Liver (tissue), 8 donors: ENCODE measurements at regions not wholly inside any gene's neighbourhood (a gene's known extent, or its start where the extent isn't known, plus 50 kb on each side); places are given as distances from the start of the nearest gene placed in this dataset.

Experiments
- DNase-seq: peaks from one replicate; pipeline ENCODE4 v3.0.0-alpha.2; 2017; ENCODE audit warnings: low spot score
- H3K27ac ChIP-seq, 2 donors: one replicate each; pipeline ENCODE4 v1.7.0; 2013; ENCODE audit warnings: inconsistent platforms in 2 of 2, low read length in 2 of 2, control low read depth in 1 of 2, low read depth in 1 of 2, mild to moderate bottlenecking in 1 of 2
- H3K27me3 ChIP-seq, 4 donors: one replicate each; pipeline versions ENCODE4 v1.6.1 to v1.7.0; 2013; ENCODE audit warnings: low read length in 3 of 4, inconsistent platforms in 1 of 4, mild to moderate bottlenecking in 1 of 4, moderate library complexity in 1 of 4; ENCODE audit not compliant: control insufficient read depth in 4 of 4, insufficient read depth in 4 of 4
- H3K36me3 ChIP-seq, 4 donors: one replicate each; pipeline versions ENCODE4 v1.6.1 to v1.7.0; 2013; ENCODE audit warnings: low read length in 3 of 4, mild to moderate bottlenecking in 3 of 4, low read depth in 1 of 4, moderate library complexity in 1 of 4; ENCODE audit not compliant: control insufficient read depth in 4 of 4, insufficient read depth in 3 of 4
- H3K4me1 ChIP-seq, 4 donors: one replicate each; pipeline versions ENCODE4 v1.6.1 to v1.7.0; 2013; ENCODE audit warnings: low read length in 3 of 4, mild to moderate bottlenecking in 3 of 4, moderate library complexity in 1 of 4; ENCODE audit not compliant: control insufficient read depth in 4 of 4, insufficient read depth in 4 of 4
- H3K4me3 ChIP-seq, 3 donors: one replicate each; pipeline versions ENCODE4 v1.6.1 to v1.7.0; 2013; ENCODE audit warnings: low read length in 3 of 3, control low read depth in 1 of 3, low read depth in 1 of 3, mild to moderate bottlenecking in 1 of 3
- H3K9ac ChIP-seq, 2 donors: one replicate each; pipeline ENCODE4 v1.7.0; 2013; ENCODE audit warnings: low read length in 2 of 2, mild to moderate bottlenecking in 2 of 2, moderate library complexity in 2 of 2, control low read depth in 1 of 2, low read depth in 1 of 2
- H3K9me3 ChIP-seq, 4 donors: one replicate each; pipeline versions ENCODE4 v1.6.1 to v1.7.0; 2013; ENCODE audit warnings: low read length in 3 of 4; ENCODE audit not compliant: control insufficient read depth in 4 of 4
- EGR1 ChIP-seq, 2 donors: IDR thresholded peaks; 2 replicates each; pipeline ENCODE4 v1.6.1; 2016 to 2018; ENCODE audit warnings: antibody characterized with exemption in 2 of 2, low read depth in 2 of 2
- FOXA1 ChIP-seq: IDR thresholded peaks from 2 replicates; pipeline ENCODE4 v1.6.1; 2016; ENCODE audit warnings: antibody characterized with exemption
- FOXA2 ChIP-seq: IDR thresholded peaks from 2 replicates; pipeline ENCODE4 v1.6.1; 2016; ENCODE audit warnings: antibody characterized with exemption
- GABPA ChIP-seq, 2 donors: IDR thresholded peaks in 1 of 2; conservative IDR thresholded peaks in 1 of 2; 2 replicates each; pipeline ENCODE4 v1.6.1; 2016; ENCODE audit warnings: antibody characterized with exemption in 2 of 2, mild to moderate bottlenecking in 1 of 2, moderate library complexity in 1 of 2
- HNF4A ChIP-seq, 2 donors: conservative IDR thresholded peaks; 2 replicates each; pipeline ENCODE4 v1.6.1; 2016; ENCODE audit warnings: antibody characterized with exemption in 2 of 2, mild to moderate bottlenecking in 2 of 2
- HNF4G ChIP-seq: IDR thresholded peaks from 2 replicates; pipeline ENCODE4 v1.6.1; 2016; ENCODE audit warnings: antibody characterized with exemption
- JUND ChIP-seq, 2 donors: IDR thresholded peaks; 2 replicates each; pipeline ENCODE4 v1.6.1; 2016; ENCODE audit warnings: antibody characterized with exemption in 2 of 2
- NR2F2 ChIP-seq: IDR thresholded peaks from 2 replicates; pipeline ENCODE4 v1.6.1; 2016; ENCODE audit warnings: antibody characterized with exemption
- RAD21 ChIP-seq, 2 donors: IDR thresholded peaks; 2 replicates each; pipeline ENCODE4 v1.6.1; 2016; ENCODE audit warnings: antibody characterized with exemption in 2 of 2, mild to moderate bottlenecking in 2 of 2
- RXRA ChIP-seq, 2 donors: IDR thresholded peaks; 2 replicates each; pipeline ENCODE4 v1.6.1; 2017 to 2018; ENCODE audit warnings: antibody characterized with exemption in 2 of 2, mild to moderate bottlenecking in 1 of 2
- SP1 ChIP-seq: IDR thresholded peaks from 2 replicates; pipeline ENCODE4 v1.6.1; 2018; ENCODE audit warnings: antibody characterized with exemption, mild to moderate bottlenecking
- TAF1 ChIP-seq: conservative IDR thresholded peaks from 2 replicates; pipeline ENCODE4 v1.6.1; 2016; ENCODE audit warnings: antibody characterized with exemption, mild to moderate bottlenecking
- YY1 ChIP-seq: IDR thresholded peaks from 2 replicates; pipeline ENCODE4 v1.6.1; 2016; ENCODE audit warnings: antibody characterized with exemption, mild to moderate bottlenecking
- WGBS: extraction: QIAGEN DNeasy Blood & Tissue Kit; methylation state at CpG from one replicate; pipeline ENCODE4 v1.1.7; 2013; 5-methylcytosine and 5-hydroxymethylcytosine counted together
- TF ChIP-seq, protein P1 (sequence below): IDR thresholded peaks from 2 replicates; pipeline ENCODE4 v1.6.1; 2016; ENCODE audit warnings: antibody characterized with exemption
- TF ChIP-seq, protein P2 (sequence below): IDR thresholded peaks from 2 replicates; pipeline ENCODE4 v1.6.1; 2016; ENCODE audit warnings: antibody characterized with exemption, mild to moderate bottlenecking
- TF ChIP-seq, protein P3 (sequence below): IDR thresholded peaks from 2 replicates; pipeline ENCODE4 v1.6.1; 2016; ENCODE audit warnings: antibody characterized with exemption
- TF ChIP-seq, protein P4 (sequence below): fragments of 150-350 bp; IDR thresholded peaks from 2 replicates; pipeline ENCODE4 v1.5.1; 2017; ENCODE audit warnings: improper control_type of control experiment, low read depth, low read length; ENCODE audit not compliant: missing input control
- TF ChIP-seq, protein P5 (sequence below): IDR thresholded peaks from 2 replicates; pipeline ENCODE4 v1.6.1; 2016; ENCODE audit warnings: antibody characterized with exemption
- donor health status: healthy.
- donor health status: healthy.
- donor health status: healthy.
- donor health status: healthy.
- donor health status: healthy.

DNA sequence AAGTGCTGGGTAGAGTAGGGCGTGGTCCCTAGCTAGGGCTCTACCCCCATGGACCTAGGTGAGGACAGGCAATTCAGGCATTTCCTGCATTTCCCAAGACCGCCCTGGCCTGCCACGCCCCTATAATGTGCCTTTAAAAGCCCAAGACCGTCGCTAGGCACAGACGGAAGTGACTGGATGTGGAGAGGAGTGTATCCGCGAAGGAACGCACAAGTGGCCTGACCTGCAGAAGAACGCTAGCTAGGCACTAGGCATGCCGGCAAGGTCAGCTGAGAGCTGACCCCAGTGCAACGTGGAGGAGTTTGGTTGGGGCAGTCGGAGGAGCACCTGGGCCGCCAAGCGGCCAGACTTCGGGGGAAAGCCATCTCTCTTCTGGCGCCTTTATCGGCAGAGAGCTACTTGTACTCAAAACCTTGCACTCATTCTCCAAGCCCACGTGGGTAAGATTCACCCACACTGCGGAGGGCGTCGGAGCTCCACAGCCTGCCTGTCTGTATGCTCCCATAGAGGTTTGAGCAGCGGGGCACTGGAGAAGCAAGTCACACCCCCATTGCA, 370.0 kb downstream of the FGF9 start:
- H3K9me3 ChIP-seq = no peaks in the 10 kb centered on the region
- peaks cover 0 to 3% (median 1%) of the 10 kb centered on the region in 4 donors for H3K27me3 ChIP-seq
- no peak overlapping the region for H3K4me3 ChIP-seq
- DNase-seq = no peak
- 72% methylated on average over 23 of the region's 23 CpGs for WGBS
- H3K9ac ChIP-seq = no peak overlapping the region
- no peak overlapping the region for H3K27ac ChIP-seq
- no peaks in the 10 kb centered on the region for H3K4me1 ChIP-seq
- no peak for TF ChIP-seq YY1
- TF ChIP-seq, protein P1, sequence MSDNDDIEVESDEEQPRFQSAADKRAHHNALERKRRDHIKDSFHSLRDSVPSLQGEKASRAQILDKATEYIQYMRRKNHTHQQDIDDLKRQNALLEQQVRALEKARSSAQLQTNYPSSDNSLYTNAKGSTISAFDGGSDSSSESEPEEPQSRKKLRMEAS = no peak
- no peak for TF ChIP-seq TAF1
- TF ChIP-seq RAD21 (IDR thresholded peaks at IDR 0.05) = no peak
- TF ChIP-seq HNF4A (conservative IDR thresholded peaks at IDR 0.05) = no peak
- no peak for TF ChIP-seq SP1
- TF ChIP-seq EGR1 (IDR thresholded peaks at IDR 0.05; ENCODE audit: low read depth in 2 of 2) = no peak
- TF ChIP-seq, protein P2, sequence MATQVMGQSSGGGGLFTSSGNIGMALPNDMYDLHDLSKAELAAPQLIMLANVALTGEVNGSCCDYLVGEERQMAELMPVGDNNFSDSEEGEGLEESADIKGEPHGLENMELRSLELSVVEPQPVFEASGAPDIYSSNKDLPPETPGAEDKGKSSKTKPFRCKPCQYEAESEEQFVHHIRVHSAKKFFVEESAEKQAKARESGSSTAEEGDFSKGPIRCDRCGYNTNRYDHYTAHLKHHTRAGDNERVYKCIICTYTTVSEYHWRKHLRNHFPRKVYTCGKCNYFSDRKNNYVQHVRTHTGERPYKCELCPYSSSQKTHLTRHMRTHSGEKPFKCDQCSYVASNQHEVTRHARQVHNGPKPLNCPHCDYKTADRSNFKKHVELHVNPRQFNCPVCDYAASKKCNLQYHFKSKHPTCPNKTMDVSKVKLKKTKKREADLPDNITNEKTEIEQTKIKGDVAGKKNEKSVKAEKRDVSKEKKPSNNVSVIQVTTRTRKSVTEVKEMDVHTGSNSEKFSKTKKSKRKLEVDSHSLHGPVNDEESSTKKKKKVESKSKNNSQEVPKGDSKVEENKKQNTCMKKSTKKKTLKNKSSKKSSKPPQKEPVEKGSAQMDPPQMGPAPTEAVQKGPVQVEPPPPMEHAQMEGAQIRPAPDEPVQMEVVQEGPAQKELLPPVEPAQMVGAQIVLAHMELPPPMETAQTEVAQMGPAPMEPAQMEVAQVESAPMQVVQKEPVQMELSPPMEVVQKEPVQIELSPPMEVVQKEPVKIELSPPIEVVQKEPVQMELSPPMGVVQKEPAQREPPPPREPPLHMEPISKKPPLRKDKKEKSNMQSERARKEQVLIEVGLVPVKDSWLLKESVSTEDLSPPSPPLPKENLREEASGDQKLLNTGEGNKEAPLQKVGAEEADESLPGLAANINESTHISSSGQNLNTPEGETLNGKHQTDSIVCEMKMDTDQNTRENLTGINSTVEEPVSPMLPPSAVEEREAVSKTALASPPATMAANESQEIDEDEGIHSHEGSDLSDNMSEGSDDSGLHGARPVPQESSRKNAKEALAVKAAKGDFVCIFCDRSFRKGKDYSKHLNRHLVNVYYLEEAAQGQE = no peak
- no peak for TF ChIP-seq RXRA (IDR thresholded peaks at IDR 0.05)
- no peak for TF ChIP-seq FOXA1
- no peak for TF ChIP-seq FOXA2
- TF ChIP-seq, protein P3, sequence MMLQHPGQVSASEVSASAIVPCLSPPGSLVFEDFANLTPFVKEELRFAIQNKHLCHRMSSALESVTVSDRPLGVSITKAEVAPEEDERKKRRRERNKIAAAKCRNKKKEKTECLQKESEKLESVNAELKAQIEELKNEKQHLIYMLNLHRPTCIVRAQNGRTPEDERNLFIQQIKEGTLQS = no peak
- no peak for TF ChIP-seq JUND (IDR thresholded peaks at IDR 0.05)
- TF ChIP-seq, protein P4, sequence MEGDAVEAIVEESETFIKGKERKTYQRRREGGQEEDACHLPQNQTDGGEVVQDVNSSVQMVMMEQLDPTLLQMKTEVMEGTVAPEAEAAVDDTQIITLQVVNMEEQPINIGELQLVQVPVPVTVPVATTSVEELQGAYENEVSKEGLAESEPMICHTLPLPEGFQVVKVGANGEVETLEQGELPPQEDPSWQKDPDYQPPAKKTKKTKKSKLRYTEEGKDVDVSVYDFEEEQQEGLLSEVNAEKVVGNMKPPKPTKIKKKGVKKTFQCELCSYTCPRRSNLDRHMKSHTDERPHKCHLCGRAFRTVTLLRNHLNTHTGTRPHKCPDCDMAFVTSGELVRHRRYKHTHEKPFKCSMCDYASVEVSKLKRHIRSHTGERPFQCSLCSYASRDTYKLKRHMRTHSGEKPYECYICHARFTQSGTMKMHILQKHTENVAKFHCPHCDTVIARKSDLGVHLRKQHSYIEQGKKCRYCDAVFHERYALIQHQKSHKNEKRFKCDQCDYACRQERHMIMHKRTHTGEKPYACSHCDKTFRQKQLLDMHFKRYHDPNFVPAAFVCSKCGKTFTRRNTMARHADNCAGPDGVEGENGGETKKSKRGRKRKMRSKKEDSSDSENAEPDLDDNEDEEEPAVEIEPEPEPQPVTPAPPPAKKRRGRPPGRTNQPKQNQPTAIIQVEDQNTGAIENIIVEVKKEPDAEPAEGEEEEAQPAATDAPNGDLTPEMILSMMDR = no peak
- TF ChIP-seq GABPA (IDR thresholded peaks at IDR 0.05 in 1 of 2, conservative IDR thresholded peaks at IDR 0.05 in 1 of 2) = no peak
- TF ChIP-seq HNF4G = no peak
- no peak for TF ChIP-seq NR2F2
- H3K36me3 ChIP-seq = no peaks in the 10 kb centered on the region

DNA sequence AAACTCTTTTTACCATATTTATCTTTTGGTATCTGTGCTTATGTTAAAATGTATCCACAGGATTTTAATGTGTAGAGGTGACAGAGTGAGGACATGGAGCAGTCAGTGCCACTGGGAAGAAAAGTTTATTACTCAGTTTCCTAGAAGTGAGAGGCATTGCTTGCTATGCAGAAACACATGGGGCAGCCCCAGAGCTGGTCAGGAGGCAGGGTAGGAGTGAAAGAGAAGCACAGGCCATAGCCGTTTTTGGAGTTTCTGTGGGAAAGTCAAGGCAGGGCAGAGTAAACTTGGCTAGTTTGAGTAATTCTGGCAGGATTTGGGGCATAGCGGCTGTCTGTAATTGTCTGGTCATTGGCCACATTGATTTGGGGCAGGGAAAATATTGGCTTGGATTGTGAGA, 370.9 kb downstream of the FGF9 start:
- no peak for DNase-seq
- Histone ChIP-seq H3K27me3 (peaks cover 0 to 3% (median 1%) of the 10 kb centered on the region in 4 donors), H3K36me3 (no peaks in the 10 kb centered on the region), H3K4me1 (no peaks in the 10 kb centered on the region), H3K9me3 (no peaks in the 10 kb centered on the region), H3K27ac (no peak overlapping the region), H3K9ac (no peak overlapping the region), H3K4me3 (no peak overlapping the region)
- 63% methylated on average over 2 of the region's 2 CpGs for WGBS
- TF ChIP-seq JUND (IDR thresholded peaks at IDR 0.05) = no peak
- no peak for TF ChIP-seq RXRA (IDR thresholded peaks at IDR 0.05)
- TF ChIP-seq FOXA1 = no peak
- TF ChIP-seq EGR1 (IDR thresholded peaks at IDR 0.05; ENCODE audit: low read depth in 2 of 2) = no peak
- TF ChIP-seq FOXA2 = no peak
- TF ChIP-seq, protein P5, sequence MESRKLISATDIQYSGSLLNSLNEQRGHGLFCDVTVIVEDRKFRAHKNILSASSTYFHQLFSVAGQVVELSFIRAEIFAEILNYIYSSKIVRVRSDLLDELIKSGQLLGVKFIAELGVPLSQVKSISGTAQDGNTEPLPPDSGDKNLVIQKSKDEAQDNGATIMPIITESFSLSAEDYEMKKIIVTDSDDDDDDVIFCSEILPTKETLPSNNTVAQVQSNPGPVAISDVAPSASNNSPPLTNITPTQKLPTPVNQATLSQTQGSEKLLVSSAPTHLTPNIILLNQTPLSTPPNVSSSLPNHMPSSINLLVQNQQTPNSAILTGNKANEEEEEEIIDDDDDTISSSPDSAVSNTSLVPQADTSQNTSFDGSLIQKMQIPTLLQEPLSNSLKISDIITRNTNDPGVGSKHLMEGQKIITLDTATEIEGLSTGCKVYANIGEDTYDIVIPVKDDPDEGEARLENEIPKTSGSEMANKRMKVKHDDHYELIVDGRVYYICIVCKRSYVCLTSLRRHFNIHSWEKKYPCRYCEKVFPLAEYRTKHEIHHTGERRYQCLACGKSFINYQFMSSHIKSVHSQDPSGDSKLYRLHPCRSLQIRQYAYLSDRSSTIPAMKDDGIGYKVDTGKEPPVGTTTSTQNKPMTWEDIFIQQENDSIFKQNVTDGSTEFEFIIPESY = no peak
- no peak for TF ChIP-seq NR2F2
- TF ChIP-seq SP1 = no peak
- no peak for TF ChIP-seq YY1
- no peak for TF ChIP-seq HNF4A (conservative IDR thresholded peaks at IDR 0.05)
- TF ChIP-seq, protein P2 = no peak
- no peak for TF ChIP-seq HNF4G
- TF ChIP-seq RAD21 (IDR thresholded peaks at IDR 0.05) = no peak
- TF ChIP-seq, protein P3 = no peak
- no peak for TF ChIP-seq GABPA (IDR thresholded peaks at IDR 0.05 in 1 of 2, conservative IDR thresholded peaks at IDR 0.05 in 1 of 2)
- TF ChIP-seq TAF1 = no peak
- TF ChIP-seq, protein P1 = no peak
